IPS-18a (cell line): ENCODE measurements at regions not wholly inside any gene's neighbourhood (a gene's known extent, or its start where the extent isn't known, plus 50 kb on each side); places are given as distances from the start of the nearest gene placed in this dataset.

Source experiments
- H3K27ac ChIP-seq: one replicate; pipeline ENCODE4 v1.5.1; 2013; ENCODE audit warnings: low read length
- H3K27me3 ChIP-seq: one replicate; pipeline ENCODE4 v1.6.1; 2013; ENCODE audit warnings: mild to moderate bottlenecking, low read length; ENCODE audit not compliant: control insufficient read depth, insufficient read depth
- H3K36me3 ChIP-seq: one replicate; pipeline ENCODE4 v1.6.1; 2013; ENCODE audit warnings: low read depth, low read length; ENCODE audit not compliant: control insufficient read depth
- H3K4me1 ChIP-seq: one replicate; pipeline ENCODE4 v1.6.1; 2013; ENCODE audit warnings: low read depth, low read length; ENCODE audit not compliant: control insufficient read depth
- H3K4me3 ChIP-seq: one replicate; pipeline ENCODE4 v1.5.1; 2013; ENCODE audit warnings: low read length
- H3K9ac ChIP-seq: one replicate; pipeline ENCODE4 v1.6.1; 2013; ENCODE audit warnings: mild to moderate bottlenecking, low read length, moderate library complexity
- H3K9me3 ChIP-seq: one replicate; pipeline ENCODE4 v1.6.1; 2013; ENCODE audit warnings: low read depth, low read length; ENCODE audit not compliant: control insufficient read depth

- Histone ChIP-seq H3K36me3 (no peaks in the 10 kb centered on the region), H3K4me3 (no peak overlapping the region), H3K27ac (no peak overlapping the region), H3K9me3 (no peaks in the 10 kb centered on the region), H3K27me3 (no peaks in the 10 kb centered on the region), H3K4me1 (no peaks in the 10 kb centered on the region), H3K9ac (no peak overlapping the region)
These were observed 75.9 kb downstream of the BMP4 start for GRCh38 chr14:53880761-53881160.

DNA sequence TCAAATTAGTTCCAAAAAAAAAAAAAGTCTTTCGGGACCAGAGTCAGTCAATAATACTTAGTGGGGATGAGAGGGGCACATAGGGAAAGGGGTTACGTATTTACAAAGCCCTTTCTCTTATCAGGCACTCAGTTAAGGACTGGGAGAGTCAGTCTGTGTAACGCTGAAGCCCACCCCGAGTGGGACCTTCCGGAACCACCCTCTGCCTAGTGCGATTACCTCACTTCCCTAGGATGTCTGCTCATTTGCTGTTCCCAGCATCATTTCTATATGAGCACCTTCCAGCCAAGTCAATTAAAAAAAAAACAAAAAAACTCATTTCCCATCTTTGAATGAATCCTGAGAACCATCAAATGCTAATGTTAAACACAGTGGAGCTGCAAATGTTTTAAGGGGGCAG lies 76.9 kb downstream of the BMP4 start:
- no peak overlapping the region for H3K4me3 ChIP-seq
- H3K9ac ChIP-seq, result no peak overlapping the region
- H3K27ac ChIP-seq, result no peak overlapping the region

DNA sequence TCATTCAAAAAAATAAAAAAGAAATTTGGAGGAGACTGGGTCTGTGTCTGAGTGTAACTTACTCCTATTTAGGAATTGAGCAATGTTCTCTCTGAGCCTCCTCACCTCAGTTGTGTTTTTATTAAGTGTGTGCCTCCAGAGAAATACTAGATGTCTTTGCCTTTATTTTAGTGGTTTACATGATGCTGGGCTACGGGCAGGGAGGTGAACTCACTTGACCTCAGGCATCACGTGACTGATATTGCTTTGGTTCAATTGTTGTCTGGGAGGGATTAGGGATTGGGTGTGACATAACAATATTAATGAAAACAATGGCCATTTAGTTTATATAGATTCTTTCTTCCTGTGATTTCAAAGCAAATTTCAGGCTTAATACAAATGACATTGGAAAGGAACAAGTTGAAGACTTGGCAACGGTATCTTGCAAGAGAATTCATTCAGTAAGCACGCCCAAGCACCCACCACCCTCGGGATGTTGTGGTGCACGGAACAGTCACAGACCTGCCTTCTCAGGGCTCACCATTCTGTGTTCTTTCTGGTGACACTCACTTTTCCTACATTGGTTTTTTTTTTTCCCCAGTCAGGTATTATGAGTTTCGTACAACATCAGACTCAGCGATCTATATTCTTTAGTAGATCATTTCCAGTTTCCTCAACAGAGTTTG lies 77.5 kb downstream of the BMP4 start:
- Histone ChIP-seq H3K9ac (no peak overlapping the region), H3K27me3 (no peaks in the 10 kb centered on the region), H3K36me3 (no peaks in the 10 kb centered on the region), H3K4me3 (no peak overlapping the region), H3K27ac (no peak overlapping the region), H3K9me3 (no peaks in the 10 kb centered on the region), H3K4me1 (no peaks in the 10 kb centered on the region)

More for the DNA sequence above, 76.9 kb downstream of the BMP4 start:
- H3K36me3 ChIP-seq, result no peaks in the 10 kb centered on the region
- H3K9me3 ChIP-seq, result no peaks in the 10 kb centered on the region
- no peaks in the 10 kb centered on the region for H3K4me1 ChIP-seq
- no peaks in the 10 kb centered on the region for H3K27me3 ChIP-seq

GRCh38 chr14:53875324-53875897 lies 81.2 kb downstream of the BMP4 start:
- Histone ChIP-seq H3K36me3 (no peaks in the 10 kb centered on the region), H3K27ac (no peak overlapping the region), H3K27me3 (no peaks in the 10 kb centered on the region), H3K9me3 (no peaks in the 10 kb centered on the region), H3K4me1 (no peaks in the 10 kb centered on the region), H3K4me3 (no peak overlapping the region), H3K9ac (no peak overlapping the region)

GRCh38 chr14:53874704-53875103 lies 81.9 kb downstream of the BMP4 start:
- Histone ChIP-seq H3K36me3 (no peaks in the 10 kb centered on the region), H3K9me3 (no peaks in the 10 kb centered on the region), H3K4me1 (no peaks in the 10 kb centered on the region), H3K27me3 (no peaks in the 10 kb centered on the region), H3K27ac (no peak overlapping the region), H3K9ac (no peak overlapping the region), H3K4me3 (no peak overlapping the region)

DNA sequence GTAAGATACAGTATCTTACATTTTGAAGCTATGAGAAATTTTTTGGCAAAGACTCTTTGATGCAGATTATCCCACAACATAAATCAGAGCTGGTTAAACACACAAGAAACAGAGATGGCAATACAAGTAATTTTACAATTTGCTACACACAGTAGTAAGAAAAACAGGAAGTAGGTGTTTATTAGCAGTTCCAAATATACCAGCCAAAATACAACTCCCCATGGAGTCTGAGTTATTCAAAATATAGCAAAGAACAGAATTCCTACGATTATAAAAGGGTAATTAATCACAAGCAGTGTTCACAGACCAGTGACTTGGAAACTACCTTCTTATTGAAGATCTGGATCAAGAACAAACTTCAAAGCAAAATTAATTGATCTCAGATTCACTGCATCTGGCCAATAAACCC lies 83.9 kb downstream of the BMP4 start:
- H3K4me3 ChIP-seq, result no peak overlapping the region

DNA sequence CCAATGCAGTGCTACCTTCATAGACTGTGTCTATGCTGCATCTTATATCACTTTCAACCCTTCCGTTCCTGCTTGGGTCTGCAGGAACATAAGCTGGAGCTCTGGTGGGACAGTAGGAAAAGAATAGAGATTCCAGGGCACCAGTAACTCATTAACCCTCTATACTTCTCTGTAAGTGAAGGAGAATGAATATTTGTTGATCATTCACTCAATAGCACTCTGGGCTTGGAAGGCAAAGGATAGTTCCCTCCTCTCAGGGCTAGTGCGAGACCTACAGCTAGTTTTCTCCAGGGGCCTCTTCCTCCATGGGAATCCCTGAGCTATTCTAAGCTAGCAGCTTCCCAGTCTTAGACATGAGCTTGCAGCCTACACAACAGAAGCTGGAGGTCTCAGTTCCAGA lies 84.7 kb downstream of the BMP4 start:
- Histone ChIP-seq H3K4me1 (no peaks in the 10 kb centered on the region), H3K27me3 (no peaks in the 10 kb centered on the region), H3K9ac (no peak overlapping the region), H3K36me3 (no peaks in the 10 kb centered on the region), H3K9me3 (no peaks in the 10 kb centered on the region), H3K4me3 (no peak overlapping the region), H3K27ac (no peak overlapping the region)

More for the DNA sequence above, 83.9 kb downstream of the BMP4 start:
- Histone ChIP-seq H3K36me3 (no peaks in the 10 kb centered on the region), H3K4me1 (no peaks in the 10 kb centered on the region), H3K27me3 (no peaks in the 10 kb centered on the region), H3K9me3 (no peaks in the 10 kb centered on the region), H3K27ac (no peak overlapping the region), H3K9ac (no peak overlapping the region)

- Histone ChIP-seq H3K36me3 (no peaks in the 10 kb centered on the region), H3K27me3 (no peaks in the 10 kb centered on the region), H3K9me3 (no peaks in the 10 kb centered on the region), H3K4me1 (no peaks in the 10 kb centered on the region), H3K27ac (no peak overlapping the region), H3K4me3 (no peak overlapping the region), H3K9ac (no peak overlapping the region)
These were observed 85.6 kb downstream of the BMP4 start for GRCh38 chr14:53871011-53871410.

GRCh38 chr14:53865711-53866110 lies 90.9 kb downstream of the BMP4 start:
- Histone ChIP-seq H3K4me1 (no peaks in the 10 kb centered on the region), H3K4me3 (no peak overlapping the region), H3K9me3 (no peaks in the 10 kb centered on the region), H3K27ac (no peak overlapping the region), H3K9ac (no peak overlapping the region), H3K36me3 (no peaks in the 10 kb centered on the region), H3K27me3 (no peaks in the 10 kb centered on the region)

DNA sequence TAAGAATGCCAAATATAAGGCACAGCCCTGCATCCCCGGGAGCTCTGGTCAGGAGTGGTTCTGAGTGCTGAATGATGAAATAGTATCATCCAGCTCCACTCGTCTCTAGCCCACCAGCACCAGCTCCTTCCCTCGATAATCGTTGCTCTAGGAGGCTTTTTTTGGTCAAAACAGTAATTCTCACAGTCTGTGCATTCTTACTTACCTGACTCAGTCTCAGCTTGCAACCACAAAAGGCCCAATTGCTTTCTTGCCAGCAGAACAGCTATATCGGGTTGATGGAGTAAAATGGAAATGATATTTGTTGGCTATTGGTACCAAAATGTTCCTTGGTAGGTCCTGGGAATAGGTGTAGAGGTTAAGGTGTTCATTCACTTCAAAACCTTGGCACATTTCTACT lies 94.8 kb downstream of the BMP4 start:
- no peaks in the 10 kb centered on the region for H3K9me3 ChIP-seq
- H3K27me3 ChIP-seq, result no peaks in the 10 kb centered on the region
- no peaks in the 10 kb centered on the region for H3K4me1 ChIP-seq
- no peaks in the 10 kb centered on the region for H3K36me3 ChIP-seq
- no peak overlapping the region for H3K4me3 ChIP-seq
- H3K27ac ChIP-seq, result no peak overlapping the region
- H3K9ac ChIP-seq, result no peak overlapping the region

GRCh38 chr14:53858345-53858684 lies 98.3 kb downstream of the BMP4 start:
- Histone ChIP-seq H3K9me3 (no peaks in the 10 kb centered on the region), H3K4me3 (no peak overlapping the region), H3K36me3 (no peaks in the 10 kb centered on the region), H3K27ac (no peak overlapping the region), H3K9ac (no peak overlapping the region), H3K4me1 (no peaks in the 10 kb centered on the region), H3K27me3 (no peaks in the 10 kb centered on the region)

DNA sequence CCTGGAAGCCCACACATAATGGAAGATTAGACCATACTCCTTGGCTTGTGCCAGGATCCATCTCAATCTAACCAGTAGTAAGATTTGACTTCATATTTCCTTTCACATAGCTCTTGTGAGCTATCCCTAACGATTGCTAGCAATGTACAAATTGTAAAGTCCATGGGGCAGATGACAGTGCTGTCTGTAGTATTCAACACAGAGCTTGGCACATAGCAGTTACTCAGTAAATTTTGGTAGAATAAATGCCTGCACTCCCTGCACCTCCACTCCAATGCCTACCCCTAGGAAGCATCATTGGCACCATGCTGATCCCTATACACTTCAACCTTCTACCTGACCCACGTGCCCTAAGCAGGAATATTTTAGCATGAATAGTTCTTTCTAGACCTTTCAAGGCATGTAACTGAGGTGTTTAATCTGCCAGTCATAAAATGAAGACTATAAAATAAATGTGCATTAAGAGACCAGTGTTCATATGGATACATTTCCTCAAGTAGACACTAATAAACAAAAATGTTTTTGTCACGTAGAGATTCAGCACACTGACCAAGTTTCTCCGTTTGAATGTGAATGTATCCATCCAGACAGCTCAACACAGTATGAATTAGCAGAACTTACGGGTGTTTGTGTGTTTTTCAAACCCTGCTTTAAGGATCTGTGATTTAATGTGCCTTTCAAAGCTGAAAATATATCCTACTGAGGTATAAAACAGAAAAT lies 98.8 kb downstream of the BMP4 start:
- H3K9me3 ChIP-seq, result no peaks in the 10 kb centered on the region
- no peak overlapping the region for H3K9ac ChIP-seq
- no peak overlapping the region for H3K4me3 ChIP-seq
- H3K27ac ChIP-seq, result no peak overlapping the region
- no peaks in the 10 kb centered on the region for H3K36me3 ChIP-seq
- no peaks in the 10 kb centered on the region for H3K27me3 ChIP-seq
- H3K4me1 ChIP-seq, result no peaks in the 10 kb centered on the region
